ENCODE measurements at regions not wholly inside any gene's neighbourhood (a gene's known extent, or its start where the extent isn't known, plus 50 kb on each side); places are given as distances from the start of the nearest gene placed in this dataset.

DNA sequence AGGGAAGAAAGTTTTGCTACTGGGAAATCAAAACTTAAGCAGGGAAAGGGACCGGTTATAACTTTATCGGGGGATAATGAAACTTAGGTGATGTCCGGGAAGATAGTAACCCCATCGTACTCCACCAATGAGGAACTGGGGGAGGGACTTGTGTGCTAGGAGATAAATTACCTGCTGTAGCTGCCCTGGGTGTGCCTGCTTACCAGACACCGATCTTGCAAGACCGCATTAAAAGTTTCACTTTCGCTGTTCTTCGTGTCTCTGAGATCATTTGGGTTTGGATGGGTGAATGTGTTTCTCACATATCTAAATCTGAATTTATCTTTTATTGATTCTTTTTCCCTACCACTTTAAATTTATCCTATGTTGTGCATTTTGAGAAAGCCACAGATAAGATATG lies 381.4 kb downstream of the SLITRK6 start:
- no peak overlapping the region for H3K4me3 ChIP-seq (ENCODE audit: low read depth, low read length)
- TF ChIP-seq, protein P1, sequence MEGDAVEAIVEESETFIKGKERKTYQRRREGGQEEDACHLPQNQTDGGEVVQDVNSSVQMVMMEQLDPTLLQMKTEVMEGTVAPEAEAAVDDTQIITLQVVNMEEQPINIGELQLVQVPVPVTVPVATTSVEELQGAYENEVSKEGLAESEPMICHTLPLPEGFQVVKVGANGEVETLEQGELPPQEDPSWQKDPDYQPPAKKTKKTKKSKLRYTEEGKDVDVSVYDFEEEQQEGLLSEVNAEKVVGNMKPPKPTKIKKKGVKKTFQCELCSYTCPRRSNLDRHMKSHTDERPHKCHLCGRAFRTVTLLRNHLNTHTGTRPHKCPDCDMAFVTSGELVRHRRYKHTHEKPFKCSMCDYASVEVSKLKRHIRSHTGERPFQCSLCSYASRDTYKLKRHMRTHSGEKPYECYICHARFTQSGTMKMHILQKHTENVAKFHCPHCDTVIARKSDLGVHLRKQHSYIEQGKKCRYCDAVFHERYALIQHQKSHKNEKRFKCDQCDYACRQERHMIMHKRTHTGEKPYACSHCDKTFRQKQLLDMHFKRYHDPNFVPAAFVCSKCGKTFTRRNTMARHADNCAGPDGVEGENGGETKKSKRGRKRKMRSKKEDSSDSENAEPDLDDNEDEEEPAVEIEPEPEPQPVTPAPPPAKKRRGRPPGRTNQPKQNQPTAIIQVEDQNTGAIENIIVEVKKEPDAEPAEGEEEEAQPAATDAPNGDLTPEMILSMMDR (IDR thresholded peaks at IDR 0.05; ENCODE audit: insufficient read depth, low read length) = no peak
- no peak for DNase-seq (ENCODE audit: low read depth)

DNA sequence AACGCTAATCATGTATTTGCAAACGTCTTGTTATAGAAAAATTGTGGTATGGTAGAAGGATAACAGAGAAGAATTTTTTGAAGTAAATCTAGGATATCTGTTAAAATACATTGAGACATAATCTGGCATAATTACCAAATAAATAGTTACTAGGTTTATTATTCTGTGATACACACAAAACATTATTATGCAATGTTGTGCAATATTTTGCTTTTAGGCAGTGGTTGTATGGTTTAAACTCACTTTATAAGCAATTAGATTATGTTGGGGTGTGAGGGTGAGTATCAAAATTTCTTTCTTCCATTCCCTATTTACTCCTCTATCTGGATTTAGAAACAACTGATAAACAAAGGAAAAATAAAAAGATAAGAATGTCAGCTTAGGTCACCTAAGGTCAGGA lies 385.6 kb downstream of the SLITRK6 start:
- DNase-seq (ENCODE audit: low read depth) = no peak
- TF ChIP-seq, protein P1 (IDR thresholded peaks at IDR 0.05; ENCODE audit: insufficient read depth, low read length) = no peak
- H3K4me3 ChIP-seq (ENCODE audit: low read depth, low read length) = no peak overlapping the region

DNA sequence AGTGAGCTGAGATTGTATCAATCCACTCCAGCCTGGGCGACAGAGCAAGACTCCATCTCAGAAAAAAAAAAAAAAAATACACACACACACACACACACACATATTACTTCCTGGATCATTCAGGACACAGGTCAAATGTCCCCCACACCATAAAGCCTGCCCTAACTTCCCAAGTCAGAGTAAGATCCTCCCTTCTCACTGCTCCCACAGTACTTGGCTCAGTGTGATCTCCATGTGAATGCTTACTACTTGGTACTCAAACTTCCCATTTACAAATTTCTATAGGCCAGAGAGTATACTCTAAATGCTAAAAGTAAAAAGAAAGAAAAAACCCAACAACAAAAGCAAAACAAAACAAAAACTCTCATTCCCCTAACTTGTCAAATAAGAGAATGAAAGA lies 386.8 kb downstream of the SLITRK6 start:
- TF ChIP-seq, protein P1 (IDR thresholded peaks at IDR 0.05; ENCODE audit: insufficient read depth, low read length) = no peak
- no peak for DNase-seq (ENCODE audit: low read depth)

DNA sequence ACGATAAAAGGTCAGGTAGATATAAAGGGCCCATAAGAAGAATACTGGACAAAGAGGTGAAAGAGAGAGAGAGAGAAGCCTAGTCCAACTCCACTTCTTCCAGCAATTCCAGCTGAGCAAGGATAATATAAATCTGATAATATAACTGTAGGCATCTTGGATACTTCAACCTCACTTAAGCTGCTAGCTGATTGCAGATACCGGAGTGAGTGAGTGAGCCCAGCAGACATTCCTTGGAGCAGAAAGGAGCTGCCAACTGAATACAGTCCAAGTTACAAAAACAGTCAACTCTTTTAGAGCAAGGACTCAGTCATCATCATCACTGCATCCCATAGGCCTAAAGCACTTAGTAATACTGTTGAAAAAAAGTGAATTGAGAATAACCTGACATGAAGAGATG lies 387.6 kb downstream of the SLITRK6 start:
- H3K4me3 ChIP-seq (ENCODE audit: low read depth, low read length) = no peak overlapping the region
- TF ChIP-seq, protein P1 (IDR thresholded peaks at IDR 0.05; ENCODE audit: insufficient read depth, low read length) = no peak
- peak; percentile 25 for DNase-seq (ENCODE audit: low read depth)

More for the DNA sequence above, 386.8 kb downstream of the SLITRK6 start:
- no peak overlapping the region for H3K4me3 ChIP-seq (ENCODE audit: low read depth, low read length)

DNA sequence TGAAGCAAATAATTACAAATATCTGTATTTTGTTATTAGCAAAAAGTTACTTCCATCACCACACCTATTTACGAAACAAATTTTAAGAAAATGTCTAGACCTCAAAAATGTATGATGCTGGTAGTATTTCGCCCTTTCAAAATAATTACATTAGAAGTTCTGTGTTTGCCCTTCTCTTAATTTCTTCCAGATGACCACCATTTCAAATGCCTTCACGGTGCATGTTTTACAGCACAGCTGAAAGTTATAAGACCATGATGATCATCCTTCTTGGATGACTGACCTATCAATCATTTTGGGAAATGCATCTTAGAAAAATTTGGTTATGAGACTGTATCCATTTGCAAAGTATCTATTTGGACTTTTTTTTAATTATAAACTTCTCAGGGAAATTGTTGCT lies 390.8 kb downstream of the SLITRK6 start:
- no peak for DNase-seq (ENCODE audit: low read depth)
- TF ChIP-seq, protein P1 (IDR thresholded peaks at IDR 0.05; ENCODE audit: insufficient read depth, low read length) = no peak
- H3K4me3 ChIP-seq (ENCODE audit: low read depth, low read length) = no peak overlapping the region

DNA sequence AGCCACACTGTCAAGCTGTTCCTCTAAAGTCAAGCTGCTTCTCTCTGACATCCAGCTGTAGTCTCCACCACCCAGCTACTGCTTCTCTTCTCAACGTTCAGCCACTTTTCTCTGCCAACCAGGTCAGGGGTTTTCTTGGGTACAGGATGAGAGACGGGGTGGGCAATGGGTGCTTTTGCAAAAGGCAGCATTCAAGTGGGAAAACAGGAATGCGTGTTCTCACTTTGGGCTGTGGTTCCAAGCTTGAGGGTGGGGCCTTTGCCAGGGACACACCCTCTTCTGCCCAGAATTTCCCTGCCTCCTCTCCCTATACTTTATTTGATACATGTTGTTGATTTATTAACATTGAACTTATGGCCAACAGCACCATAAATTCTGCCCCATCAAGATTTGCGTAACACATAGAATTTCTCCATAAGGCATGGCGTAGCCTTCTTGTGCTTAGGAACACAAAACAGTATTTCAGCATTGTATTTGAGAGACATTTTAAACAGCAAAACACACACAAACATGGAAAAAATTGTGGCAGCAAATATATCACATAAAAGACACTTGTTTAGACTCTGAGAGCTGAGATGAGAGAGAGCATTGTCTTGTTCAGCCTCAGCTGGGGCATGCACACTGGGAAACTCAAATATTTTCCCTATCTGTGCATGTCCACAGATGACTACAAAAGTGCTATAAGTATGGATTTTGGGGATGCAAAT lies 392.8 kb downstream of the SLITRK6 start:
- H3K4me3 ChIP-seq (ENCODE audit: low read depth, low read length) = no peak overlapping the region
- TF ChIP-seq, protein P1 (IDR thresholded peaks at IDR 0.05; ENCODE audit: insufficient read depth, low read length) = no peak
- no peak for DNase-seq (ENCODE audit: low read depth)

All from fibroblast of the aortic adventitia (primary cell).